ENCODE measurements at regions not wholly inside any gene's neighbourhood (a gene's known extent, or its start where the extent isn't known, plus 50 kb on each side); places are given as distances from the start of the nearest gene placed in this dataset.

GRCh38 chr11:25860677-25861450, 471.1 kb upstream of the ANO3 start:
- FAIRE-seq (no peak), DNase-seq (ENCODE audit: insufficient read length, low spot score) (no peak)

GRCh38 chr11:25862159-25862558, 469.8 kb upstream of the ANO3 start:
- FAIRE-seq (no peak), DNase-seq (ENCODE audit: insufficient read length, low spot score) (no peak)

DNA sequence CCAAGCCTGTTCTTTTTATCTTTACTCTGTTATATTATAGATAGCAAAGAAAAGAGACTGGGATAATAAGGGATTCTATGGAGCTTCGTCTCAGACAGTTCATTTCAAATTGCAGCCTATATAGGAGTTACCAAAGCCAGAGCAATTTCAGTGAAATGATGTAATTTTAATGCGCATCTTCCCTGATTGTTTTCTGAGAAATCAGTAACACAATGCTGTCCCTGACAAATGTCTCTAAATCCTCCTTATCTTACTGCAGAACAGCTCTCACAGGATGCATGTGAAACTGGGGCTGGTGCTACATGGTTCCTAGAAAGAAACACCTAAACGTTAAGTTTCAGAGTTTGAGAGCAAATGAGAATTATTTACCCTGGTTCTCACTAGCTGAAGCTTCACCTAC, 467.9 kb upstream of the ANO3 start:
- DNase-seq (ENCODE audit: insufficient read length, low spot score) (no peak), FAIRE-seq (no peak)

DNA sequence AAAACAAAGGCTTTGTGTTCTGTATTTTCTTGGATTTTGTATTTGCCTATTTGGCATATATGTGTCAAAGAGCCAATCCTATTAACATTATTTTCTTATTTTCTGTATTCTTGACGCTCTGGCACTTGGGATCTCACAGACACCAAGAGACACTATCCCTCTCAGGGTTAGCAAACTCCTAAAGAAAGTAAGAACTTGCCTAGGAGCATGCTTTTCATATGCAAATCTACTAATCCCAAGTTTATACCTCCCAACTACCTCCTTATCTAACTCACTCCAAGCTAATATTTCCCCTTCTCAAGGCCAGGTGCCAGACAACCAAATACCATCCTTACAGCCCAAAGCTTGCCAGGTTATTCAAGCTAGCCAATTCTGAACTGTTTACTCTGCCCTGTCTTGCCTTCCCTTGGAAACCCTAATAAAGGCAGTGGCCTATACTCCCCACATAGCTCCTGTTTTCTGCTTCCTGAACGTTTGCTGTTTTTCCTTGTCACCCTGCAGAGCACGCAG, 455.4 kb upstream of the ANO3 start:
- FAIRE-seq, result no peak
- no peak for DNase-seq (ENCODE audit: insufficient read length, low spot score)

GRCh38 chr11:25886036-25886435, 445.9 kb upstream of the ANO3 start:
- FAIRE-seq, result no peak
- no peak for DNase-seq (ENCODE audit: insufficient read length, low spot score)

DNA sequence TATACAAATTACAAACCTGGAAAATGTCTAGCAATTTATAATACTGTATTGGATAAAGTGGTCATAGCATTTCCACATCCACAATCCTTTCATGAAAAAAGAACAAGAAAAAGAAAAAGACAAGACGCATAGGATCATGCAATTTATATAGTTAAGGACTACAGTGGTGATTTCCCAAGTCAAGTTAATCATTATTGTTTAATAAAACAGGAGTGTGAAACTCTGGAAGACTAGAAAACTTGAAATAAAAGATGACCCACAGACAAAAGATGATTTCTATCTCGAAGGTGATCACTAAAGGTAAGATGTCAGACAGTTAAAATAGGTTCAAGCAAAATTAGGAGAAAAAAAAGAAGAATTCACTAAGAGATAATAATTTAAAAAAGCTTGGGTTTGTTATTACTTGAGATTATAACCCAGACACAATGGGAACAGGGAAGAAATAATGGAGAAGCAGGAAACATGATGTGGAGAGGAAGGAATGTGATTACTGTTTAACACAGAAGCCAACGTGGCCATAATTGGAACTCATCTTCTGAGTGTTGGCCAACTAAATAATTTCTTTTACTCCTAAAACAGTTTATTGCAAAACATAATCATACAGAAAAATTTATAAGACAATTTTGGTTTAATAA, 441.2 kb upstream of the ANO3 start:
- DNase-seq (ENCODE audit: insufficient read length, low spot score), result no peak
- no peak for FAIRE-seq

GRCh38 chr11:25891960-25892359, 440.0 kb upstream of the ANO3 start:
- FAIRE-seq, result no peak
- no peak for DNase-seq (ENCODE audit: insufficient read length, low spot score)

- FAIRE-seq, result no peak
- no peak for DNase-seq (ENCODE audit: insufficient read length, low spot score)
Measured at GRCh38 chr11:25899617-25900160, 432.2 kb upstream of the ANO3 start.

GRCh38 chr11:25900814-25901213, 431.1 kb upstream of the ANO3 start:
- FAIRE-seq (no peak), DNase-seq (ENCODE audit: insufficient read length, low spot score) (no peak)

DNA sequence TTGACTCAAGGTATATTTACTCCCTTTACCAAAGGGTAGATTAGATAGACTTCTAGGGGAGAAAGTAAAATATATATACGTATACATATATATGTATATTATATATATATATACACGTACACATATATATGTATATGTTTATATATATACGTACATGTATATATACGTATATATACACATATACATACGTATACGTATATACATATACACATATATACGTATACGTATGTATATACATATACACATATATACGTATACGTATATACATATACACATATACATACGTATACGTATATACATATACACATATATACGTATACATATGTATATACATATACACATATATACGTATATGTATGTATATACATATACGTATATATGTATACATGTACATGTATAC, 430.5 kb upstream of the ANO3 start:
- DNase-seq (ENCODE audit: insufficient read length, low spot score) (no peak), FAIRE-seq (no peak)

DNA sequence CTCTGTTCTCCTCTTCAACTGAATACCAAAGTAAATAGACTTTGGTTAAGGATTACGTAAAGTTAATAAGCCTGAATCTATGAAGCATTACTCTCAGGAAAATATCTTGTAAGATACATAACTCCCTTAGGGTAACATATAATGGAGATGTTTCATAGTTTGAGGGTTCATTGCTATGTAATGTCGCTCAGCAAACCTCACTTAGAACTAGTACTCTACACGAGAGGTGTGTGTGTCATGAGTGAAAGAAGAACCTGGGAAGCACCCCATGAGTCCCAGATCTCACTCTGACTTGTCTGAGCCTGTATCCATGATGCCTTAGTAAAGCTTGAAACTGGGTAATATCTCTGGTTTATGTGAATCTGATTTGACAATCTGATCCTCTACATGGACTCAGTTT, 429.5 kb upstream of the ANO3 start:
- no peak for DNase-seq (ENCODE audit: insufficient read length, low spot score)
- FAIRE-seq, result no peak

- no peak for DNase-seq (ENCODE audit: insufficient read length, low spot score)
- no peak for FAIRE-seq
Measured at GRCh38 chr11:25908726-25909125, 423.2 kb upstream of the ANO3 start.

DNA sequence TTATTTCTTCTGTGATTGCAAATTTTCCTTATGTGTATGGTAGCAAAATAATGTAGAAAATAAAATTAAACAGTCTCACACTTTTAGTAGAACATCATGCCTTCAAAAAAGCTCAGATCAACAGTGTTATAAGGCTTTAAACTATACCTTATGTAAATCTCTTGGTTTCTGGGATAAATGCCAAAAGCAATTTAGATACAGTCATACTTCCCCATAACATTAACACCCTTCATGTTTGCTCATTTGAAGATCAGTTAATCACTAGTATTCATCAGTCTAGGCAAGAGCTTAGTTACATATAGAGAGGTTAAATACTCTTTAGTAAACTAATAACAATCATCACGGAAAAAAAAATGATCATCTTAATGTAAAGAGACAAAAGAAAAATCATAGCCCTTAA, 421.8 kb upstream of the ANO3 start:
- DNase-seq (ENCODE audit: insufficient read length, low spot score) (no peak), FAIRE-seq (no peak)

DNA sequence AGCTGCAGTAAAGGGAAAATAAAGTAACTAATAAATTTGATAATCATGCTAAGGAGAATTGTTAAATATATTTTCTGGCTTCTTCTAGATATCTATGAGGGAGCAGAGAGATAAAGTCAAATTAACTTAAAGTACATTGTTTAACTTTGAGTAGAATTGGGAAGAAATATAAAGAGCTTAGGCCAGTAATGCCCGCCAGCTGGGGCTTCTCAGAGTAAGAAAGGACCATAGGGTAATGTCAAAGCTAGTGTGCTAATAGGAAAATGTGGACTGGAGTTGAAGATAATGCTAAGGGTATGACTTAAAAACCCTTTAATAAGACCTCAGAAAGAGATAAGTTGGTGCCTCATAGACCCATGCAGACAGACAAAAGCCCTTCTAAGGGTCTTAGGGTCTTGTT, 411.6 kb upstream of the ANO3 start:
- DNase-seq (ENCODE audit: insufficient read length, low spot score) (no peak), FAIRE-seq (no peak)

- DNase-seq (ENCODE audit: insufficient read length, low spot score) (no peak), FAIRE-seq (no peak)
Measured at GRCh38 chr11:25924586-25924985, 407.3 kb upstream of the ANO3 start.

GRCh38 chr11:25925359-25925758, 406.6 kb upstream of the ANO3 start:
- DNase-seq (ENCODE audit: insufficient read length, low spot score), result no peak
- FAIRE-seq, result no peak

DNA sequence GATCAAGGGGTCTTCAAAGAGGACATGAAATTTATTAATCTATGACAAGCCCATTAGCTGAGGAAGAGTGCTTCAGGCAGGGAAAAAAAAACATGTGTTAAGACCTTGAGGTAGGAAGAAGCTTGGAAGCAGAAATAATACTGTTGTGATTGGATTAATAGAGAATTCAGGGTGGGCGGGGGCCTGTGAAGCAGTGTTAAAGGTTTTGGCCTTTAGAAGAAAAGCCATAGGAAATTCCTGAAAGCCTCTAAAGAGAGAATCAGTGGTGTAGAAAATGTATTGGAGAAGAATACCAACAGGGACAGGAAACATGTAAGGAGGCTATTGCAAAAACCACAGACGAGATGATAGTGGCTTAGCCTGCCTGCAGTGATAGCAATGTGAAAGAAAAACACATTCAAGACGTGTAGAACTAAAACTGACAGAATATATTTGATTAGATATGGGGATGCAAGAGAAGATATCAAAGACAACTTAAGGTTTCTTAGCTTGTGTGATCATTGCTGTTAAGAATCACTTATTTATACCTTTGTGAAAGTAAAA, 404.4 kb upstream of the ANO3 start:
- FAIRE-seq (no peak), DNase-seq (ENCODE audit: insufficient read length, low spot score) (no peak)

- FAIRE-seq (no peak), DNase-seq (ENCODE audit: insufficient read length, low spot score) (no peak)
Measured at GRCh38 chr11:25928076-25928475, 403.9 kb upstream of the ANO3 start.

- DNase-seq (ENCODE audit: insufficient read length, low spot score) (no peak), FAIRE-seq (no peak)
Measured at GRCh38 chr11:25938952-25939351, 393.0 kb upstream of the ANO3 start.

DNA sequence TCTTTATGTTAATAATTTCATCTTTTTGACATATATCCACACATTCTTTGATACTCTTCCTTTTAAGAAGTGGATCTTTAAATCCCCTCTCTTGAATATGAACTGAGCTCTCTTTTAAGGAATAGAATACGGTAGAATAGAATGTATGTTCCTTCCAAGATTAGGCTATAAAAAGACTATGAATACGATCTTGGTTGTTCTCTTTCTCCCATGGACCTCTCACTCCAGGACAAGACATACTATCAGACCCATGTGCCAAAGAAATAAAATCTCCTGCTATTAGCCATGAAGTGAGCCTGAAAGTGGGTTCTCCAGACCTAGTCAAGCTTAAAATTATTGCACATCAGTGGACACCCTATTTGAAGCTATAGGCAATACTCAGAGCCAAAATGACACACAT, 392.2 kb upstream of the ANO3 start:
- FAIRE-seq, result no peak

DNA sequence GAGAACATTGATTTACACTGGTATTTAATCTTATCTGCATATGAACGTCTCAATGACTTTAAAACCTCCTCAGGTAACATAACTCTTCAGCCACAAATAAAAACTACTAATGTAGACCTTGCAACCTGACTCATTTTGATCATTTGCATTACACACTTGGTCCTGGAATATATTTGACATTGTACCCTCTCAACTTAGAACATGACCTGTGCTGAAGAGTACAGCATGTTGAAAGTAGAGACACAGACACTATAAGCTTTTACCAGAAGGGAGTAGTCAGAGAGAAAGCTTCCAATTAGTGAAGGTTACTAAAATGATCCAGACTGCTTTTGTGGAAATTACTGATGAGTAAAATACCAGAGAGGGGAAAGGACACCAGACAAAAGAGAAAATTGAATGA, 390.6 kb upstream of the ANO3 start:
- DNase-seq (ENCODE audit: insufficient read length, low spot score) (no peak), FAIRE-seq (no peak)

More for the DNA sequence above, 392.2 kb upstream of the ANO3 start:
- no peak for DNase-seq (ENCODE audit: insufficient read length, low spot score)

GRCh38 chr11:25943031-25943430, 388.9 kb upstream of the ANO3 start:
- no peak for FAIRE-seq

More at GRCh38 chr11:25943031-25943430, 388.9 kb upstream of the ANO3 start:
- no peak for DNase-seq (ENCODE audit: insufficient read length, low spot score)
